Liver (tissue), 3 donors: ENCODE measurements at regions not wholly inside any gene's neighbourhood (a gene's known extent, or its start where the extent isn't known, plus 50 kb on each side); places are given as distances from the start of the nearest gene placed in this dataset.

Source experiments
- CTCF ChIP-seq: fragments of 150-350 bp; IDR thresholded peaks from 2 replicates; pipeline ENCODE4 v1.5.1; 2017; ENCODE audit warnings: improper control_type of control experiment, low read depth, low read length; ENCODE audit not compliant: missing input control
- FOXA1 ChIP-seq: IDR thresholded peaks from 2 replicates; pipeline ENCODE4 v1.6.1; 2016; ENCODE audit warnings: antibody characterized with exemption
- MAX ChIP-seq: IDR thresholded peaks from 2 replicates; pipeline ENCODE4 v1.6.1; 2016; ENCODE audit warnings: antibody characterized with exemption
- RAD21 ChIP-seq, 2 donors: IDR thresholded peaks; 2 replicates each; pipeline ENCODE4 v1.6.1; 2016; ENCODE audit warnings: antibody characterized with exemption in 2 of 2, mild to moderate bottlenecking in 2 of 2
- REST ChIP-seq: IDR thresholded peaks from 2 replicates; pipeline ENCODE4 v1.6.1; 2016; ENCODE audit warnings: antibody characterized with exemption, mild to moderate bottlenecking
- SP1 ChIP-seq: IDR thresholded peaks from 2 replicates; pipeline ENCODE4 v1.6.1; 2018; ENCODE audit warnings: antibody characterized with exemption, mild to moderate bottlenecking
- TAF1 ChIP-seq: conservative IDR thresholded peaks from 2 replicates; pipeline ENCODE4 v1.6.1; 2016; ENCODE audit warnings: antibody characterized with exemption, mild to moderate bottlenecking
- YY1 ChIP-seq: IDR thresholded peaks from 2 replicates; pipeline ENCODE4 v1.6.1; 2016; ENCODE audit warnings: antibody characterized with exemption, mild to moderate bottlenecking
- donor health status: healthy.
- donor health status: healthy.

- TF ChIP-seq CTCF (no peak), YY1 (no peak), SP1 (no peak), FOXA1 (no peak), MAX (no peak), TAF1 (no peak), REST (no peak), RAD21 (IDR thresholded peaks at IDR 0.05) (no peak)
These were observed 1071.7 kb downstream of the RPIA start for GRCh38 chr2:89763254-89763580.
